GM23338 (cell line): ENCODE measurements at regions not wholly inside any gene's neighbourhood (a gene's known extent, or its start where the extent isn't known, plus 50 kb on each side); places are given as distances from the start of the nearest gene placed in this dataset.

Experiments
- ATAC-seq: fragments of 200-7000 bp; cut with Tn5 transposase; 3 replicates; pipeline ENCODE4 v1.9.1; 2020
- DNase-seq: peaks from one replicate; pipeline ENCODE4 v3.0.0-alpha.2; 2015; ENCODE audit warnings: low spot score
- H2AFZ ChIP-seq: fragments of 200-600 bp; sonication (generic); 2 replicates; pipeline ENCODE4 v1.8.0; 2016; ENCODE audit warnings: antibody characterized with exemption, mild to moderate bottlenecking, moderate library complexity
- H3F3A ChIP-seq: fragments of 200-600 bp; sonication (generic); replicated peaks from 2 replicates; pipeline ENCODE4 v1.8.0; 2017; ENCODE audit warnings: antibody characterized with exemption, mixed run types, low read depth
- H3K27ac ChIP-seq: fragments of 200-600 bp; sonication (generic); 2 replicates; pipeline ENCODE4 v1.6.1; 2016; ENCODE audit warnings: low read depth
- H3K27me3 ChIP-seq: fragments of 200-600 bp; sonication (generic); 2 replicates; pipeline ENCODE4 v1.8.0; 2016; ENCODE audit warnings: mild to moderate bottlenecking, mixed run types, moderate library complexity; ENCODE audit not compliant: insufficient read depth
- H3K36me3 ChIP-seq: fragments of 200-600 bp; sonication (generic); 2 replicates; pipeline ENCODE4 v1.8.0; 2016; ENCODE audit warnings: mild to moderate bottlenecking; ENCODE audit not compliant: insufficient read depth
- H3K4me1 ChIP-seq: fragments of 200-600 bp; sonication (generic); 2 replicates; pipeline ENCODE4 v1.8.0; 2016; ENCODE audit warnings: mild to moderate bottlenecking, moderate library complexity; ENCODE audit not compliant: insufficient read depth
- H3K4me2 ChIP-seq: fragments of 200-600 bp; sonication (generic); 2 replicates; pipeline ENCODE4 v1.7.1; 2017; ENCODE audit warnings: mixed run types
- H3K4me3 ChIP-seq: fragments of 200-600 bp; sonication (generic); 2 replicates; pipeline ENCODE4 v1.6.1; 2016; ENCODE audit warnings: mixed run types
- H3K79me2 ChIP-seq: fragments of 200-600 bp; sonication (generic); replicated peaks from 2 replicates; pipeline ENCODE4 v1.8.0; 2017; ENCODE audit warnings: mild to moderate bottlenecking; ENCODE audit not compliant: insufficient read depth
- H3K9me2 ChIP-seq: fragments of 200-600 bp; sonication (generic); 2 replicates; pipeline ENCODE4 v1.8.0; 2017; ENCODE audit not compliant: insufficient read depth
- H4K20me1 ChIP-seq: fragments of 200-600 bp; sonication (generic); replicated peaks from 2 replicates; pipeline ENCODE4 v1.8.0; 2017; ENCODE audit warnings: mild to moderate bottlenecking; ENCODE audit not compliant: insufficient read depth
- H3K27ac Mint-ChIP-seq: 2 replicates; pipeline ENCODE4 v1.8.0; 2020; ENCODE audit warnings: inconsistent platforms, mild to moderate bottlenecking, moderate library complexity, mixed read lengths
- H3K27me3 Mint-ChIP-seq: 3 replicates; pipeline ENCODE4 v1.8.0; 2022; ENCODE audit warnings: low read depth, mild to moderate bottlenecking, moderate library complexity, mixed read lengths, inconsistent platforms; ENCODE audit not compliant: insufficient read depth, poor library complexity
- H3K36me3 Mint-ChIP-seq: 3 replicates; pipeline ENCODE4 v1.8.0; 2021; ENCODE audit warnings: low read depth, mild to moderate bottlenecking, inconsistent platforms, moderate library complexity, mixed read lengths
- H3K4me1 Mint-ChIP-seq: 3 replicates; pipeline ENCODE4 v1.8.0; 2020; ENCODE audit warnings: mild to moderate bottlenecking, inconsistent platforms, mixed read lengths
- H3K4me3 Mint-ChIP-seq: 3 replicates; pipeline ENCODE4 v1.8.0; 2021; ENCODE audit warnings: moderate library complexity, mild to moderate bottlenecking, inconsistent platforms, mixed read lengths
- H3K9me3 Mint-ChIP-seq: 3 replicates; pipeline ENCODE4 v1.8.0; 2020; ENCODE audit warnings: moderate library complexity, mild to moderate bottlenecking, inconsistent platforms, mixed read lengths
- CREB1 ChIP-seq: fragments of 250-450 bp; sonication (Bioruptor Pico); IDR thresholded peaks from 2 replicates; pipeline ENCODE4 v1.5.0; 2020; ENCODE audit warnings: low read depth, mild to moderate bottlenecking, moderate library complexity
- CTCF ChIP-seq, 2 experiments: fragments of 200-600 bp in 1 of 2; sonication (generic) in 1 of 2; conservative IDR thresholded peaks; 2 replicates each; pipeline versions ENCODE4 v1.5.1 to v1.6.1; 2016 to 2017; ENCODE audit warnings: antibody characterized with exemption in 2 of 2, low read depth in 2 of 2, mild to moderate bottlenecking in 2 of 2, moderate library complexity in 1 of 2
- ETS1 ChIP-seq: IDR thresholded peaks from 2 replicates; pipeline ENCODE4 v1.6.1; 2016; ENCODE audit warnings: antibody characterized with exemption
- EZH2 ChIP-seq: fragments of 200-600 bp; sonication (generic); IDR thresholded peaks from one replicate; pipeline ENCODE4 v1.8.0; 2017; ENCODE audit warnings: antibody characterized with exemption, mild to moderate bottlenecking, low read depth; ENCODE audit not compliant: unreplicated experiment
- EZH2phosphoT487 ChIP-seq: fragments of 200-600 bp; sonication (generic); IDR thresholded peaks from one replicate; pipeline ENCODE4 v1.8.1; 2018; ENCODE audit warnings: antibody characterized with exemption; ENCODE audit not compliant: unreplicated experiment
- JUNB ChIP-seq: IDR thresholded peaks from one replicate; pipeline ENCODE4 v1.6.1; 2016; ENCODE audit warnings: antibody characterized with exemption; ENCODE audit not compliant: unreplicated experiment
- NANOG ChIP-seq: IDR thresholded peaks from 2 replicates; pipeline ENCODE4 v1.6.1; 2016; ENCODE audit warnings: antibody characterized with exemption, borderline replicate concordance
- POLR2AphosphoS5 ChIP-seq: IDR thresholded peaks from 2 replicates; pipeline ENCODE4 v1.6.1; 2016; ENCODE audit warnings: antibody characterized with exemption, low read depth
- REST ChIP-seq: IDR thresholded peaks from one replicate; pipeline ENCODE4 v1.6.1; 2018; ENCODE audit warnings: antibody characterized with exemption; ENCODE audit not compliant: unreplicated experiment
- STAT1 ChIP-seq: IDR thresholded peaks from one replicate; pipeline ENCODE4 v1.6.1; 2016; ENCODE audit warnings: antibody characterized with exemption; ENCODE audit not compliant: unreplicated experiment
- ZNF114 ChIP-seq: fragments of 250-450 bp; sonication (Bioruptor Pico); IDR thresholded peaks from 2 replicates; pipeline ENCODE4 v1.5.0; 2020; ENCODE audit warnings: mild to moderate bottlenecking, moderate library complexity
- ZNF331 ChIP-seq: fragments of 250-450 bp; sonication (Bioruptor Pico); IDR thresholded peaks from 2 replicates; pipeline ENCODE4 v1.5.0; 2020; ENCODE audit warnings: low read depth, mild to moderate bottlenecking, moderate library complexity
- ZNF462 ChIP-seq: fragments of 250-450 bp; sonication (Bioruptor Pico); IDR thresholded peaks from 2 replicates; pipeline ENCODE4 v1.5.0; 2020; ENCODE audit warnings: mild to moderate bottlenecking, moderate library complexity

GRCh38 chr7:113285411-113285810, 167.1 kb upstream of the SMIM30 start:
- Histone ChIP-seq H4K20me1 (no peaks in the 10 kb centered on the region), H3K27me3 (no peaks in the 10 kb centered on the region), H2AFZ (no peak overlapping the region), H3K4me2 (no peak overlapping the region), H3F3A (no peaks in the 10 kb centered on the region), H3K36me3 (no peaks in the 10 kb centered on the region), H3K27ac (no peak overlapping the region), H3K79me2 (no peaks in the 10 kb centered on the region), H3K4me1 (no peaks in the 10 kb centered on the region), H3K4me3 (no peak overlapping the region), H3K9me2 (no peaks in the 10 kb centered on the region)
- Mint-ChIP-seq H3K36me3 (no peaks in the 10 kb centered on the region), H3K27ac (no peak overlapping the region), H3K27me3 (no peaks in the 10 kb centered on the region), H3K4me3 (no peak overlapping the region), H3K4me1 (no peaks in the 10 kb centered on the region), H3K9me3 (no peaks in the 10 kb centered on the region; the same call in 2 of the 3 replicates)
- no peak for TF ChIP-seq POLR2AphosphoS5
- TF ChIP-seq CREB1 (CRISPR knock-in tag), result no peak
- no peak for TF ChIP-seq REST
- no peak for TF ChIP-seq ZNF462
- no peak for TF ChIP-seq ETS1
- no peak for TF ChIP-seq JUNB
- no peak for TF ChIP-seq ZNF114
- TF ChIP-seq EZH2, result no peak
- no peak for TF ChIP-seq STAT1
- TF ChIP-seq CTCF (conservative IDR thresholded peaks at IDR 0.05; ENCODE audit: low read depth in 2 of 2), result no peak
- no peak for TF ChIP-seq EZH2phosphoT487
- no peak for TF ChIP-seq ZNF331 (CRISPR knock-in tag)
- no peak for TF ChIP-seq NANOG
- no peak for ATAC-seq
- no peak for DNase-seq
